GM13976 (cell line): ENCODE measurements at regions not wholly inside any gene's neighbourhood (a gene's known extent, or its start where the extent isn't known, plus 50 kb on each side); places are given as distances from the start of the nearest gene placed in this dataset.
"Not testable (repeated sequence)": the region's sequence is repeated elsewhere in the genome, so short reads cannot be mapped to it uniquely, and the experiment has no call there.

Experiments
- DNase-seq: peaks from one replicate; pipeline ENCODE4 v3.0.0; 2012; ENCODE audit warnings: low spot score
- CTCF ChIP-seq: IDR thresholded peaks from 2 replicates; pipeline ENCODE4 v1.5.1; 2012; ENCODE audit warnings: borderline replicate concordance, mild to moderate bottlenecking; ENCODE audit not compliant: insufficient read depth; ENCODE audit errors: extremely low read depth, missing control alignments, control extremely low read depth
- in situ Hi-C: fragments of 300-500 bp; cut with MboI; formaldehyde crosslinking; loops from one replicate; pipeline ENCODE4 v1.12.0; 2022; ENCODE audit warnings: low sequenced_read_pairs, mixed read lengths, inconsistent platforms; ENCODE audit not compliant: unreplicated experiment

GRCh38 chr6:86070151-86070550, 427.5 kb upstream of the SYNCRIP start:
- no peak for TF ChIP-seq CTCF
- in situ Hi-C loops, result no loop called here

GRCh38 chr6:86065002-86065401, 422.3 kb upstream of the SYNCRIP start:
- in situ Hi-C loops, DNase-seq: not testable (repeated sequence)

More at GRCh38 chr6:86070151-86070550, 427.5 kb upstream of the SYNCRIP start:
- DNase-seq, result no peak

- DNase-seq, in situ Hi-C loops: not testable (repeated sequence)
Measured at GRCh38 chr6:86057293-86057980, 414.8 kb upstream of the SYNCRIP start.

- no peak for TF ChIP-seq CTCF
- DNase-seq, result no peak
- in situ Hi-C loops, result no loop called here
Measured at GRCh38 chr6:86045038-86045437, 402.4 kb upstream of the SYNCRIP start.

GRCh38 chr6:86042214-86042613, 399.5 kb upstream of the SYNCRIP start:
- in situ Hi-C loops, result no loop called here
- no peak for TF ChIP-seq CTCF
- DNase-seq, result no peak

- TF ChIP-seq CTCF, result no peak
Measured at GRCh38 chr6:86031713-86032112, 389.0 kb upstream of the SYNCRIP start.

GRCh38 chr6:86030875-86031274, 388.2 kb upstream of the SYNCRIP start:
- TF ChIP-seq CTCF, result no peak
- in situ Hi-C loops, result no loop called here
- DNase-seq, result no peak

More at GRCh38 chr6:86031713-86032112, 389.0 kb upstream of the SYNCRIP start:
- in situ Hi-C loops, result no loop called here
- DNase-seq, result no peak

- TF ChIP-seq CTCF, result no peak
- in situ Hi-C loops, result no loop called here
- no peak for DNase-seq
Measured at GRCh38 chr6:86028776-86029175, 386.1 kb upstream of the SYNCRIP start.

- in situ Hi-C loops, DNase-seq: not testable (repeated sequence)
Measured at GRCh38 chr6:86026890-86027289, 384.2 kb upstream of the SYNCRIP start.
